ENCODE measurements at regions not wholly inside any gene's neighbourhood (a gene's known extent, or its start where the extent isn't known, plus 50 kb on each side); places are given as distances from the start of the nearest gene placed in this dataset.
A peak's percentile ranks its signal among the peaks of the same experiment; 100 is the strongest.
"Not testable (repeated sequence)": the region's sequence is repeated elsewhere in the genome, so short reads cannot be mapped to it uniquely, and the experiment has no call there.

- no peak for DNase-seq
Measured at GRCh38 chr6:145087034-145087433, 648.3 kb downstream of the EPM2A start.

- DNase-seq = no peak
Measured at GRCh38 chr6:145090801-145091585, 644.3 kb downstream of the EPM2A start.

DNA sequence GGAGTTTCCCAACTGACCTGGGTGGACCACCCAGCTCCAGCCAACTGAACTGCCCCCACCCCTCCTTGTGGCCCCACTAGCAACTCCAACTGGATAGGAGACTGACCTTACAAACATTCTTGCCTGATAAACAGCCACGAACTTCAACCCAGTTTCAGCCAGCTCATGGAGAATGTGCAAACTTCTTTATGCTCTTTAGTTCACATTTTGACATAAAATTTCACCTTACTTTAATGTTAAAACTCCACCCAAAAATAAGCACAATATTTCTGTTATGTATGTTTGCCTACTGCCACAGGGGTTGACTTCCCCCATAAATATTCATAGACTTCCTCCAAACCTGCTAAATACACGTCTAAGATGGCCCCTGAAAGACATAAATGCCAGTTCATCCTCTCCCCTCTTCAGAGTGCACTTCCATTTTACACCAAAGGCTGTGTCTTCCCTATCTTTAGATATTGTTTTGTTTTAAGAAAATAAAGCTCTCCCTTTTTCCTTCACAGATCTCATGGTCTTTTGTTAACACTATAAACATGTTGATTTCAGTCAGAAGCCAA is 643.7 kb downstream of the EPM2A start:
- no peak for DNase-seq

GRCh38 chr6:145092554-145092953 is 642.8 kb downstream of the EPM2A start:
- no peak for DNase-seq

- DNase-seq = no peak
Measured at GRCh38 chr6:145093226-145093625, 642.1 kb downstream of the EPM2A start.

DNA sequence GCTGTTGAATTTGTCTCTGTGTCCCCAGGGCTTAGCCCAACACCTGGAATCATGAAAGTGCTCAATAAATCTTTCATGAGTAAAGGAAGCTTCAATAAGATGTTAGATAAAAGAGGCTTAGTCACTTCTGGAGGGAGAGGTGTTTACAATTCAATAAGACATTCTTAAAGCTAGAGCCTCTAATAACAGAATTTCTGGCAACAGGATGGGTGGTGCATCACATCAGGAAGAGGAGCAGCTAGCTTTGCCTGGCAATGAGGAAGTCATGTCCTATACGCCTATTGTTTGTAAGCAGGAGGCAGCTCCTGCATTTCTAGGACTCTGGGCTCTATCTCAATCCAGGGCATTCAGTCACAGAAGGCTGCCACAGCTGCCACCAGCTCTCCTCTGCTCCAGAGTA is 638.5 kb downstream of the EPM2A start:
- peak; percentile 15 for DNase-seq

- DNase-seq = not testable (repeated sequence)
Measured at GRCh38 chr6:145098127-145098526, 637.2 kb downstream of the EPM2A start.

DNA sequence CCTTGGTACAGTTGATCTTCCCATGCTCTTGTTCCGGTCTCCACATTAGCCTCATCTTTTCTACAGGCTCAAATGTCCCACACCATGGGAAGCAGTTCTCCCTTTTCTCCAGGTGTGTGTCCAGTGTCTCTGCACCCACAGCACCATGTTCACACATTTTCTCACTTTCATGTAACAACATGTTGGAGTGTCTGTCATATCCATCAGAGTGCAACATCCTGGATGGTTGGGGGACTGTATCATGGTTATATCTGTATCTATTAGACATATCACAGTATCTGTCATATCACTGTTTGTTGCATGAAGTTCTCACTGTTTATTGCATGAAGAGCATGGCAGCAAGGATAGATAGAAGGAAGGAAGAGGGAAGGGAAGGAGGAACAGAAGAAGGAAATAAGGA is 635.6 kb downstream of the EPM2A start:
- DNase-seq = no peak

DNA sequence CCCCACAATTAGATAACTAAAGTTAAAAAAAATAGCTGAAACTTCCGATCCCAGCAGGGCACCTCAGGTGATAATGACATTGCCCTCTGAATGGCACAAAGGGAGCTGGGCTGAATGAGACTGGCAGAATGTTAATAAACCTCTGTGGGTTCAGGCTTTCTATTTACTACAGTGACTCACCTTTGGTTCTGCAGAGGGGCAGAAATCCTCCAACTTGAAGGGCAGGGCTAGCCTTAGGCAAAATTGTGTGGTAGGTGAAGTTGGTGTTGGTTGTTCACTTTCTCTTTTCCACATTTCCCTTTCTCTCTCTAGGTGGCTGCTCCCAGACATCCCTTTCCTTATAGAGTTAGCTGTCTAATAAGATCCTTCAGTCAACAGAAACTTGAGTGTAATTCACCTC is 625.2 kb downstream of the EPM2A start:
- no peak for DNase-seq

- DNase-seq = not testable (repeated sequence)
Measured at GRCh38 chr6:145111407-145111806, 623.9 kb downstream of the EPM2A start.

DNA sequence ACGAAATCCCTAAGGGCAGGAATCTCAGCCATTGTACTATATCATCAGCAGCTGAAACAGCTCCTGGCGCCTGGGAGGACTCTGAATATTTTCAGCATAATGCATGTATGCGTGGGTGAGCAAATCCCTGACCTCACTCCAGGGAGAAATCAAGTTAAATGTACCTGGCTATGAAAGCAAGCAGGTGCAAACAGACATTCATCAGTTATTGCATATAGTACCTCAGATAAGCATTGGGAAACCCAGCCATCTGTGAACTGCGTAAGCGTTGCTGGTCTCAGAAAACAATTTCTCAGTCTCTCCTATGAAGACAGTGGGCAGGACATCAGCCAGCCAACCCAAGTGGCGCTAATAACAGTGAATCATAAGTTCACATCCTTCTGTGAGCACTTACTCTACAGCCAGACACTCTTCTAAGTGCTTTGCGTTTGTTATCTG is 622.6 kb downstream of the EPM2A start:
- peak; percentile 17 for DNase-seq

DNA sequence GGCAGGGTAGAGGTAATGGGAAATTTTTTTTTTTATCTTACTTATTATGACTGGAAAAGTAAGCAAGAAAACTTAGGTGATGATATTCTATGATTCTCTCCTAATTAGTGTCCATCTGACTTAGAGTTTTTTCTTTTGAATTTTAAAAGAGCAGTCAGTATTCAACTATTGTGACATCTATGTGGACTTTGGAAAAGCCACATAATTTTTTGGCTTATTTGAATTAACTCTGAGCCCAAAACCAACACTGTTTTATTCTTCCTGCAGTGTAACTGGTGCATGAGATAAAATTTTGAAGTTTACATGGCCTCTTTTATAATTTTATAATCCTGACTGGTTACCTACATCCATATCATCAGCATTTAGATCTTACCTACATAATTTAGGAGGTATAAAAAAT is 619.7 kb downstream of the EPM2A start:
- no peak for DNase-seq

- no peak for DNase-seq
Measured at GRCh38 chr6:145116591-145117178, 618.6 kb downstream of the EPM2A start.

GRCh38 chr6:145118224-145118623 is 617.1 kb downstream of the EPM2A start:
- no peak for DNase-seq

DNA sequence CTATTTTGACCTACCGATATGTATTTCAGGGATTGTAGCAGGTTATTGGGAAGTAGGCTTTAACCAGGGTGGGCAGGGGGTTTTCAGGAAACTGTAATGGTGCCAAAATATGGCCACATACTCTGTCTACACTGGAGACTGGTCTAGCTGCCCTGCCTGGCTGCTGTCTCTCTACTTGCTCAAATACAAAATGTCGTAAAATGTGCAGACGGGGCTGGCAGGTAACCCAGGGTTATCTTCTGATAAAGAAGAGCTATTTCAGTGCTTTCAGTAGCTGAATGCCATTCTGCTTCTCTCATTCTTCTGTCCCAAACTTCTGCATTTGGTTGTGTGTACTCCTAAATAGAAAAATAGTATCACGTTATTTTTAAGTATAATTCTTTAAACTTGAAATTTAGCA is 616.2 kb downstream of the EPM2A start:
- no peak for DNase-seq

GRCh38 chr6:145132709-145133108 is 602.6 kb downstream of the EPM2A start:
- no peak for DNase-seq

GRCh38 chr6:145135702-145136101 is 599.6 kb downstream of the EPM2A start:
- DNase-seq = no peak

- DNase-seq = no peak
Measured at GRCh38 chr6:145137425-145137824, 597.9 kb downstream of the EPM2A start.

DNA sequence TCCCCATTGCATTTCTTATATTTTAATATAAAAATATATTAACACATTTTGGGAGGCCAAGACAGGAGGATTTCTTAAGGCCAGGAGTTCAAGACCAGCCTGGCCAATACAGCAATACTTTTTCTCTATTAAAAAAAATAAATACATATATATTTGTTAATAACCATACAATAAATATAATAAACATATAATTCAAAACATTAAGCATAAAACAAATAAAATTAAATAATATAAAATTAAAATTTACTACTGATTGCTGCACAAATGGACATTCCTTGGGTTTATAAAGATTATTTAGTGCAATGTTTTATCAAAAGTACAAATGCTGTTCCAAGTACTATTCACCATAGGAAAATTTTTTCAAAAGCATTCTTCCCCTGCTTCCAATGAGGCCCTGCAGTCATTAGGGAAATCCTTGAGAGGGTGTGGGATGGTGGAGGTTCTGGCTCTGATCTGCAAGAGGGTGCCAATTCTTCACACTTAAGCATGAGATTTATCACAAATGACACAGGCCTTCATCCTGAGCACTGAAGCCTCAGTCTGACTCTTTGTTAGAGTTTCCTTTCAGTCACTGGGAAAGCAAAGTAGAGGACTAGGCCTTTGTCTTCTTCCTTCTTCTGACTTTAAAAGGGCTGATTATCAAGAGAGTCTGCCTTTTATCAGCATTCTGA is 596.7 kb downstream of the EPM2A start:
- DNase-seq = peak; percentile 84

GRCh38 chr6:145139140-145139850 is 596.0 kb downstream of the EPM2A start:
- DNase-seq = peak; percentile 71

DNA sequence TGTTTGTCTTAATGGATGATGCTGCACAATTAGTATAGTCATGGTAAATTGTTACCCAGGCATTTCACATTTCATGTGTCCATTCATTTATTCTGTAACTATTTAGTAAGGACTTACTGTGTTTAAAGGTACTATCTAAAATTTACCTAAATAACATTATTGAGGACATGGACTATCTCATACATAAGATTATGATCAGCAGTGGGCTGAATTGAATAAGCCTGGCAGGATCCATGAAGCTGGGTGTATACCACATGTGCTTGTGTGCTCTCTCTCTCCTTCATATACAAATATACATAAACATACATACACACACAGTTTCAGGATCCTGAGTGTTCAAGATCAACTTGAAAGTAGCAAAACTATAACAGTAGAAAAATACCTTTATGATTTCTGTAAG is 595.4 kb downstream of the EPM2A start:
- DNase-seq = peak; percentile 14

DNA sequence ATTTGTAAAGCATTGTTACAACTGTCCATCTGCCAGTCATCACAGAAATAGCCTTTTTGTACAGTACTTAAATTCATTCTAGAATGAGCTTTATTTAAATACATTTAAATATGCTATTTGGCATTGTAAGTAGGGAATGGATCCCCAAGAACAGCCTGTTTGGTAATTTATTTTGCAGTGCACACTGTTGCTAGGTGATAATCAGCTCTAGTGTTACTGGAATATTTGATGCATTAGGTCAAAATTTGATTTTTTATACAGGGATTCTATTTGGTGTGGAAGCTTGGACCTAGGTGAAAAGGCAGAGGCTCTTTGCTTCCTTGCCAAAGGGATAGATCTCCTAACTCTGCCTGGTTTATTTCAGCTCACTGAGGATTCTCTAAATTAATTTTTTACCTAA is 593.7 kb downstream of the EPM2A start:
- DNase-seq = no peak

DNA sequence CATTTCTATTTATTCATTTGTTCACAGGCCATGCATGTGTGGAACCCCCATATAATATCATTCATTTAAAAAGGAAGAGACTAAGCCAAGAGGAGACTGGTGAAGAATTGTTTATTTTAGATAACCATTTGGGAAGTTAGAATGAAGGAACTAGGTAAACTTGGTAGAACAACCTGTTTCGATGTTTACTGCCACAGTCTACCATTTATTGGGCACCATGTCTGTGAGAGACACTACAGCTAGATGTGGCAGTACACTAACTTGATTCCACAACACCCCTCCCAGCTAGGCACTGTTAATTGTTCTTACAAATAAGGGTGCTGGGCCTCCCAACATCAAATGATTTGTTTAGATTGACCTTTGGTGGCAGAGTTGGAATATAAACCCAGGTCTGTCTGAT is 592.4 kb downstream of the EPM2A start:
- no peak for DNase-seq
